GM18505 (cell line): ENCODE measurements at regions not wholly inside any gene's neighbourhood (a gene's known extent, or its start where the extent isn't known, plus 50 kb on each side); places are given as distances from the start of the nearest gene placed in this dataset.
"Not testable (repeated sequence)": the region's sequence is repeated elsewhere in the genome, so short reads cannot be mapped to it uniquely, and the experiment has no call there.

Source experiments
- ATAC-seq: cut with Tn5 transposase; IDR thresholded peaks from one replicate; pipeline ENCODE4 v1.9.1; 2021; ENCODE audit not compliant: unreplicated experiment
- POLR2A ChIP-seq: IDR thresholded peaks from 4 replicates; pipeline ENCODE4 v1.6.1; 2011; ENCODE audit warnings: borderline replicate concordance; ENCODE audit not compliant: insufficient read depth, insufficient read length; ENCODE audit errors: extremely low read depth

DNA sequence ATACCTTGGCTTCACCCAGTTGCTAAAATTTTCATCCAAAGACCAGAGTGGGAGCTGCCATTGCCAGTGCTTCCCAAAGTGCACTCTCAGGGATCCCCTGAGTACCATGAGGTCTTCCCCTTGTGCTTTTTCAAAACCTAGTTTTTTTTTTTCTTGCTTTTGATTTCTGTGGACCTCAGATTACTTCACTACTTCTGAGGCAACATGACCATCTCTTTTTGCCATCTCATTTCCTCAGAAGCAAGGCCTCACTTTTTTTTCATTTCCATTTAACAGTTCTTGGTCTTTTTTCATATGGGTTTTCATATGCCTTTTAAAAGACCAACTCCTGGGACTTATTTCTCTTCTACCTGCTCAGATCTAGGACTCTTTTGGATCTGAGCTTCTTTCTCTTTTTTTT is 64.1 kb upstream of the MMS22L start:
- no peak for TF ChIP-seq POLR2A
- no peak for ATAC-seq

DNA sequence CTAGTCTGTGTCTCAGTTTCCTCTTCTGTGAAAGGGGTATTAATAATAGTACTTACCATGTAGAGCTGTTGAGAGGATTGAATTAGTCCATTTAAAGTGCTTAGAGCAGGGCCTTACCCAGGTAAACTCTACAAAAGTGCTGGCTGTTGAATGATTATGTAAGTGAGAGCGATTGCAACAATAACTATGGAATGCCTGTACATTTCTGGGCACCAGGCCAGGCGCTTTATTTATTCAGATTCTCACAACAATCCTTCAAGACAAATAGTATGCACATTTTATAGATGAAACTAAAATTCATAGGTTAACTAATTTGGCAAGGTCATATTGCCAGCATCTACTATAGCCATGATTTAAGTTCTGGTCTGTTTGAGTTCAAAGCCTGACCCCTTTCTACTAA is 78.3 kb upstream of the MMS22L start:
- no peak for ATAC-seq
- TF ChIP-seq POLR2A = no peak

DNA sequence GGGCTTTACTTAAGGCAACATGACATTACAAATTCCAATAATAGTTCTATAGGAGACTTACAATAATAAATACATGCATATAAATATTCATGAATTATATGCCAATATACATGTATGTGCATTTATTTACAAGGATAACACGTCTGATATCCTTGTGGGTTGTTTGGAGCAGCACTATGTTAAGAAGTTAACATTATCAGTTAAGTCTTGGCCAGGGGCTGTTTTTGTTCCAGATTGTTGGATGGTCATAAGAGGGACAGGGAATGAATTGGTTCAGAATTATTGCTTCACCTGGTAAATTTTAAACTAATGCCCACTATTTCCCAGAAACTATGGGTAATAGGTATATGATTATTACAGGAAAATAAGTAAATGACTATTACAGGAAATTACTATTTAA is 81.3 kb upstream of the MMS22L start:
- no peak for ATAC-seq

DNA sequence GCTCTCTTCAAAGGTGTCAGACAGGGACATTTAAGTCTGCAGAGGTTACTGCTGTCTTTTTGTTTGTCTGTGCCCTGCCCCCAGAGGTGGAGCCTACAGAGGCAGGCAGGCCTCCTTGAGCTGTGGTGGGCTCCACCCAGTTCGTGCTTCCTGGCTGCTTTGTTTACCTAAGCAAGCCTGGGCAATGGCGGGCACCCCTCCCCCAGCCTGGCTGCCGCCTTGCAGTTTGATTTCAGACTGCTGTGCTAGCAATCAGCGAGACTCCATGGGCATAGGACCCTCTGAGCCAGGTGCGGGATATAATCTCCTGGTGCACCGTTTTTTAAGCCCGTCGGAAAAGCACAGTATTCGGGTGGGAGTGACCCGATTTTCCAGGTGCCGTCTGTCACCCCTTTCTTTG is 99.1 kb upstream of the MMS22L start:
- ATAC-seq = not testable (repeated sequence)

More for the DNA sequence above, 81.3 kb upstream of the MMS22L start:
- TF ChIP-seq POLR2A = no peak

DNA sequence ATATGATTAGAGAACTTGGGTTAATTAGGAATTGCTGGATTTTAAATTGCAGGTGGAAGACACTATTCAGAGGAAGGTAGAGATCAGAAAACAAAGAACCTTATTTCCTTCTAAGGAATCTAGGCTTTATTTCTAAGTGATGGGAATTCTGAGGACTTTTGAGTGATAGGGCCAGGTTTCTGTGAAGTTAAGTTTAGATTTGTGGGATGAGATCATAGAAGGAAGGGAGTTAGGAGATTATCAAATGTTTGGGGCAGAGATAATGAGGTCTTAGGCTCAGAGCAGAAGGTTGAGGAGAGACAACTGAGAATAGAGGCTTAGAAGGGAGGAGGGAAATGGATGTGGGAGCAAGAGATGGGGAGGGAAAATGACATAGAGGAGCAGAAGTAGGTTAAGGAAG is 109.7 kb upstream of the MMS22L start:
- ATAC-seq = no peak
- no peak for TF ChIP-seq POLR2A

DNA sequence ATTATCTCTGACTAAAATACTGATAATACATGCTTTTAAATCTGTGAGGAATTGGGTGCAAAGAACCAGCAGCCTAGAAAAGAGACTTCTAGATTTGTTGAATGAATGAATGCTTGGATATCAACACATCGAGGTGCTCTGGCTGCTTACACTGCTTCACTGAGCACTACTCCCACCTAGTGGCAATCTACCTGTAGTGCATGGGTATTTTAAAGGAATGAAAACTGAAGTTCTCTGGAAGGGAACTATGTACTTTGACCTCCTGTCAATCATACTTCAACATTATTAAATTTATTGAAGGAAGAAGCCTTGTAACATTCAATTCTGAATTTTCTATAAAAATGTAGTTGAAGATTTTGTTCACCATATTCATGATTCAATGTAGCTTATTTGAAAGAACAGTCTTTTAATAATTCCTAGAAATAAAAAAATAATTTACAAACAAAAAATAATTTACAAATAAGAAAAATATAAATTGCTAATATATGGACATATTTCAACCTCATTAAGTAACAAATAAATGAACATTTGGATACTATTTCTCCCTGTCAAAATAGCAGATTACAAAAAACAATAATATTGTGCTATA is 111.2 kb upstream of the MMS22L start:
- no peak for TF ChIP-seq POLR2A
- ATAC-seq = peak; percentile 92

DNA sequence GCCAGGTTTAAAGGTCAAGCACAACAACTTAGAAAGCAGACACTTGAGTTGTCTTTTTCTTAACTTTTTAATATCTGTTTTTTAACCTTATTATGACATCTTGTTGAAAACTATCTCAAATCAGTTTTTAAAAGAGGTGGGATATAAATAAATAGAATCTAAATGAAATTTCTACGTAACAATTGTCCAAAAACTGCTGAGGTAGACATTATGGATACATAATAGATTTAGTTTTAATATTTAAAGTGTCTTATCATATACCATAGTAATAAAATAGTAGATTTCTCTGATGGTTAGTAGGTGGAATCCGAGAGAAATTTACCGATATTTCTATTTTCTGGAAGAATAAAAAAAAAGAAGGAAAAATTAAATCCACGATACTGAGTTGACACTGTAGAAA is 113.9 kb upstream of the MMS22L start:
- no peak for TF ChIP-seq POLR2A
- no peak for ATAC-seq

DNA sequence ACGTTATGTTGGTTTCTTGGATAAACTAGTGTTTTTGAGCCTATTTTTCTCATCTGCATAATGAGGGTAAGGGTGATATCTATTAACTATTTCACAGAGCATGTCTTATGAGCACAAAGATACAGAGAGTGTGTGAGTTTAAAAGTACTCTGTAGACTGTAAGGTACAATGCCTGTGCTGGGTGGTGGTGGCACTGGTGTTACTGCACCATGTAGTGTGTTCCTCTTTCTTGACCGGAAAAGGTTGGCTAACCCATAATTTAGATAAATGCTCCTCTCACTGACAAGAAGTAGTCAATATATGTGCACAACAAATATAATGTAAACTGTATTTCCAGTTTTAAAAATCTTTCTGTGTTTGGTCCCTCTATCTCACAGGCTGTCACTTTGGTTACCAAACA is 116.2 kb upstream of the MMS22L start:
- ATAC-seq = no peak
- no peak for TF ChIP-seq POLR2A

DNA sequence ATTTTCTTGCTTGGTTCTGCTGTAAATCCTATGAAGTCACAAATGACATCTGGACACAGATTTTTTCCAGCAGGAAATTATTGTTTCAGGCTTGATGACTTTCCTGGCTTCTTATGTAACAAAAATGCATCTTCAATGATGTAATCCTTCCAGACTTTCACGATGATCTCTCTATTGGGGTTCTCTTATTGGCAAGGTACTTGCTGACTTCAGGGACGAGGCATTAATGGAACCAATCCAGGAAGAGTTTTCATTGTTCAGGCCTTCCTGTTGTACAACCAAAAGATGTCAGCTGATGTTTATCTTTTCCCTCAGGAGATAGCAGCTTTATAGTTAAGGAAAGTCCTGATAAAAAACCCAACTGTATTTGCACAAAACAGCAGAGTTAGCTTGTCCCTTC is 118.5 kb upstream of the MMS22L start:
- ATAC-seq = no peak
- no peak for TF ChIP-seq POLR2A

DNA sequence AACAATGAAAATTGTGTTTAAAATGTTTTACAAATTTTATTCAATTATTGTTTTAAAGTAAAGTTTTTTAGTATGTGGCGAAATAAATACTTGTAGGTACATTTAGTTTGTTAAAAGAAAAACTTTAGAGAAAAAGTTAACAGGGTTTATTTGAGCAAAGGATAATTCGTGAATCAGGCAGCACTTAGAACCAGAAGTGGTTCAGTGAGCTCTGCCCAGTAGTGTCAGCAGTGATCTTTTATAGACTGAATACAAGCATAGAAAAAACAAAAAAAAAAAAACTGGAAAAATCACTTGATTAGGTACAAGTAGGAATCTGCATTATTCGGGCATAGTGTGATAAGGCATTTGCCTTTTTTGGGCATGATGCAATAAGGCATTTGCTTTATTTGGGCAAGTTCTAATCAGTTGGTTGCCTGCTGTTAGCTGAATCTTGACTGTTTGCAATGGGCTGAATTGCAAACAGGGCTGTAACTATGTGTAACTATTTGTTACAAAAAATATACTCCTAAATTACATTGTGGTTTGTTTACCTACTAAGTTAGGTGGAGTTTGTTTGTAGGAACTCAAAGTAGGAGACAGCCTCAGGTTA is 122.9 kb upstream of the MMS22L start:
- no peak for TF ChIP-seq POLR2A
- no peak for ATAC-seq

DNA sequence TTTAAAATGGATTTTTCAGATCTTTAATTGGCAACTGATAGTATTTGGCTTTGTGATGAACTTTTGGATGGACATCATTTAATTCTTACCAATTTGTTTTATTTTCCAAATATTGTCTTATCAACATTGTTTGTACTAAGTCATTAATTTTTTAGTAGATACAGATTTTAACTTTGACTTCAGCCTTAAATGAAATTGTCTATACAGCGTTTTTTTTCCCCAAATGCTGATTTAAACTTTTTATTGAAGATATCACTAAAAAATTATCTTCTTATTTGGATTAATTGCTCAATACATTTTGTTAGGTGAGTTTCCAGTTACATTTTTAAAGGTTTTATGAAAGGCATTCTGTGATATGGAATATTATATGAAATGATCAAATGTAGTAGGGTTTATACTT is 123.6 kb upstream of the MMS22L start:
- ATAC-seq = no peak
- no peak for TF ChIP-seq POLR2A

DNA sequence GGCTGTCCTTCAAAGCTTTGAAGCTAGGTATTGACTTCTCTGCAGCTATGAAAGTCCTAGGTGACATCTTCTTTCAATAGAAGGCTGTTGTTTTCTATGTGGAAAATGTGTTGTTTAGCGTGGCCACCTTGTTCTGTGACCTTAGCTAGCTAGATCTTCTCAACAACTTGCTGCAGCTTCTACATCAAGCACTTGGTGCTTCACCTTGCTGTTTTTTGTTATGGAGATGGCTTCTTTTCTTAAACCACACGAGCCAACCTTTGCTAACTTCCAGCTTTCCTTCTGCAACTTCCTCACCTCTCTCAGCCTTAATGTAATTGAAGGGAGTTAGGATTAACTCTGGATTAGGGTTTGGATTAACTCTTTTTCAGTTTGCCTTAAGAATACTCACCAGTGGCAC is 128.6 kb upstream of the MMS22L start:
- ATAC-seq = no peak
- no peak for TF ChIP-seq POLR2A

DNA sequence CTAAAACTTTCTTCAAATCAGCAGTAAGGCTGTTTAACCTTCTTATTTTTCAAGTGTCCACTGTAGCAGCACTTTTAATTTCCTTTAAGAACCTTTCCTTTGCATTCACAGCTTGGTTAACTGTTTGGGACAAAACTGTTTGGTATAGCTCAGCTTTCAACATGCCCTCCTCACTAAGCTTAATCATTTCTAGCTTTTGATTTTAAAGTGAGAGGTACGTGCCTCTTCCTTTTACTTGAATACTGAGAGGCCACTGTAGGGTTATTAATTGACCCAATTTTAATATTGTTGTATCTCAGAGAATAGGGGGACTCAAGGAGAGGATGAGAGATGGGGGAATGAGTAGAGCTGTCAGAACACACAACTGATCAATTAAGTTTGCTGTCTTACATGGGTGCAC is 129.5 kb upstream of the MMS22L start:
- no peak for ATAC-seq
- no peak for TF ChIP-seq POLR2A

DNA sequence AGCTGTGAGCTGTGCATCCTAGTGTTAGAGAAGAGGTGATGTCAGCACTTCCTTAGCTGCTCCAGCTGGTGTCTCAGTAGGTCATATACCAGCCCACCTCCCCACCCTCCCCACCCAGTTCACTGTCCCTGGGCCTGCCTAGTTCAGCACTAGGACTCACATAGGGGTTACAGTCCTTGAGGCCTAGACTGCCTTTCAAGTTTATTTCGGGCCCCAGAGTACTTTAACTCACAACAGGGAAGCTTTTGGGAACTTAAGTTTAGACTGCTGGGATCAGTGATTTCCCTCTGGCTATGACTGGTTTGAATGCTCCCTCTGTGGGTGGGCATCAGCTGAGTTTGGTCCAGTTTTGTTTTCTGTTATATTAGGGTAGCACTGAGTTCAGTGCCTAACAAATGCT is 139.2 kb upstream of the MMS22L start:
- ATAC-seq = no peak
- no peak for TF ChIP-seq POLR2A

DNA sequence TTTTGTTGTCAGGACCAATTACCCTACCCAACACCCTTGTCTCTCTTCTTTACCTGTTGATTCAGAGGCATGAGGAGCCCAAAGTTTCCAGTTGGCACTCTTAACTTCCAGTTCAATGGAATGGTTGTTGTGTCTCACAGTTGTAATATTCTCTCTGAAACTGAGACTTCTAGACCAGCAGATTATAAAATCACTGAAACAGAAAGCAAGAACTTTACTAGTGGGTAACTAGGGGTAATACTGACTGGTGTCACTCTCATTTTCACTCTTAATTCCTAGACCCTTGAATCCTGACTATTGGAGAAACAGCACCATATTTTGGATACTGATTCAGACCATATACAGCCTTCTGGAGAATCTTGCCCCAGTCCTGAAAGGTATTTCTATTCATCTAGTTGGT is 140.2 kb upstream of the MMS22L start:
- peak; percentile 47 for ATAC-seq
- no peak for TF ChIP-seq POLR2A
